Epithelial cell of proximal tubule (primary cell): ENCODE measurements at regions not wholly inside any gene's neighbourhood (a gene's known extent, or its start where the extent isn't known, plus 50 kb on each side); places are given as distances from the start of the nearest gene placed in this dataset.
"Not testable (repeated sequence)": the region's sequence is repeated elsewhere in the genome, so short reads cannot be mapped to it uniquely, and the experiment has no call there.

Source experiments
- DNase-seq: peaks from one replicate; pipeline ENCODE4 v3.0.0-alpha.2; 2011; ENCODE audit warnings: low read depth
- H3K4me3 ChIP-seq: 2 replicates; pipeline ENCODE4 v1.5.1; 2011; ENCODE audit warnings: low read depth, mild to moderate bottlenecking, low read length
- CTCF ChIP-seq: conservative IDR thresholded peaks from 2 replicates; pipeline ENCODE4 v1.5.1; 2012; ENCODE audit warnings: low read depth, mild to moderate bottlenecking, low read length

GRCh38 chr21:10451274-10451673 lies 70.1 kb upstream of the TPTE start:
- DNase-seq, H3K4me3 ChIP-seq: not testable (repeated sequence)

- not testable (repeated sequence) for H3K4me3 ChIP-seq, DNase-seq
These were observed 63.6 kb upstream of the TPTE start for GRCh38 chr21:10457765-10458164.

GRCh38 chr21:10460957-10461356 lies 60.4 kb upstream of the TPTE start:
- not testable (repeated sequence) for DNase-seq

DNA sequence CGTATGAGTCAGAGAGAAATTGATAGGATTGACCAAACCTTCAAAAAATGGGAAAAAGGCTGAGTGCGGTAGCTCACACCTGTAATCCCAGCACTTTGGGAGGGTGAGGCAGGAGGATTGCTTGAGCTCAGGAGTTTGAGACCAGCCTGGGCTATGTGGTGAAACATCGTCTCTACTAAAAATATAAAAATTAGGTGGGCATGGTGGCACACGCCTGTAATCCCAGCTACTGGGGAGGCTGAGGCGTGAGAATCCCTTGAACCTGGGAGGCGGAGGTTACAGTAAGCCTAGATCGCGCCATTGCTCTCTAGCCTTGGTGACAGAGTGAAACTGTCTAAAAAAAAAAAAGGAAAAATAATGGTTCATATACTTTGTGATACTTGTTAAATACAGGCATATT lies 59.9 kb upstream of the TPTE start:
- not testable (repeated sequence) for H3K4me3 ChIP-seq, DNase-seq

More at GRCh38 chr21:10460957-10461356, 60.4 kb upstream of the TPTE start:
- not testable (repeated sequence) for H3K4me3 ChIP-seq

DNA sequence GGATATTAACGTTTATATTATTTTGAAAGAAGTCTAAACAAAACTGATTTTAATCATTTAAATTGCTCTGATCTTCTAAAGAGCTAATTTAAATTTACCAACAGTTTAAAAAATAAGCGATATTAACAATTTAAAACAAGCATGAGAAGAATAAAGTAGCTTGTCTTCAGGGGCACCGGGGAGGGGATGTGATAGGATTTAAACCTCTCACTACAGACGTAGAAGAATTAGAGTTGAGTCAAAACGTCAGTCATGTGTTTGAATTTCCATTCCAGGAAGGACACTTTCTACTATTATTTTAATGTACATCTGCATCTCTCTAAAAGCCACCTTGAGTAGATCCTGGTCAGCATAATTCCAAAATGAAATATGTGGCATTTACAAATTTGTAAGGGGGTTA lies 58.2 kb upstream of the TPTE start:
- TF ChIP-seq CTCF: no peak
- DNase-seq: no peak
- no peak overlapping the region for H3K4me3 ChIP-seq

GRCh38 chr21:10464975-10465374 lies 56.4 kb upstream of the TPTE start:
- no peak for TF ChIP-seq CTCF
- no peak overlapping the region for H3K4me3 ChIP-seq
- no peak for DNase-seq

DNA sequence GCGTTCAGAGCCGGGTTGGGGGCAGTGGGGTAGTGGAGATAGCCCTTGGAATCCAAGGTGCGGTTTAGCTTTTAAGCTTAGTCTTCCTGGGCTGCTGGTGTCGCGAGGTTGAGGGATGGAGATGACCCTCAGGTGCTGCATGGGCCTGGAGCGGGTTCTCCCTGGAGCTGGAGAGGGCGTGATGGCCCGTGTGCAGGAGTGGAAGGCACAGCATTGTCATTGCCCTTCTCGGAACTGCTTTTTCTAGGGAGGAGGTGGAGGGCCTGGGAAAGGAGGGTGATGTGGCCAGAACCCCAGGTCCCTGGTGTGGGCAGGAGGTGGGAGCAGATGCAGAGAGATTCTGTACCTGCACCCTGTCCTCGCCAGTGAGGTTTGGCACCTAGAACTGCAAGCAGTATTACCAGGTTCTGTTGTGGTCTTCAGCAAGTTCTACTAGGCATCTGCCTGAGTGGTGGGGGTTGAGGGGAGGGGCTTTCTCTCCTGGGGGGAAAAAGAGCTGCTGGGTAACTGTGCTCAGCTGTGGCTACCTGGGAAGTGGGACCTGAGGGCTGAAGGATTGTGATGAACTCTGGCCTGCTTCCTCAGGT lies 55.8 kb upstream of the TPTE start:
- not testable (repeated sequence) for DNase-seq

DNA sequence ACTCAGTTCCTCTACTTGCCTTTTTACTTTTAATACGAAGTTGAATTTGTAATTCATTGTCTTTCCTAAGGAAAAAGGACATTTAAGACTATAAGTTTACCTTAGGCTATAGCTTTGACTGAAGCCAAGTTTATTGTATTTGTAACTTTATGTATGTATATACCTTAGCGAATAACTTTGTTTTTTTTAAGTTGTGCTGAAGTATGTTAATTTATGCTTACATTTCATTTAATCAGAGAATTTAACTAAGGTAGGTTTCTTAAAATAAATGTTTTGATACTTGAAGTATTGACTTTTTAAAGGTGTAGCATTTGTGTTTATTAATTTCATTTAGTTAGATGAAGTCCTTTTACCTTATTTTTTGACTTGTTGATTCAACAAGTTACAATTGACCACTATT lies 55.2 kb upstream of the TPTE start:
- no peak overlapping the region for H3K4me3 ChIP-seq
- DNase-seq: no peak
- TF ChIP-seq CTCF: no peak

More for the DNA sequence above, 55.8 kb upstream of the TPTE start:
- not testable (repeated sequence) for H3K4me3 ChIP-seq
